Glutamatergic neuron (in vitro differentiated cells): ENCODE measurements at regions not wholly inside any gene's neighbourhood (a gene's known extent, or its start where the extent isn't known, plus 50 kb on each side); places are given as distances from the start of the nearest gene placed in this dataset.
A peak's percentile ranks its signal among the peaks of the same experiment; 100 is the strongest.

Source experiments
- DNase-seq: peaks from one replicate; pipeline ENCODE4 v3.0.0; 2022
- H3K27ac Mint-ChIP-seq: one replicate; pipeline ENCODE4 v1.8.0; 2020; ENCODE audit warnings: mild to moderate bottlenecking, mixed read lengths, inconsistent platforms; ENCODE audit not compliant: unreplicated experiment
- H3K27me3 Mint-ChIP-seq: one replicate; pipeline ENCODE4 v1.8.0; 2020; ENCODE audit warnings: mild to moderate bottlenecking, moderate library complexity, mixed read lengths, inconsistent platforms; ENCODE audit not compliant: unreplicated experiment
- H3K36me3 Mint-ChIP-seq: one replicate; pipeline ENCODE4 v1.8.0; 2020; ENCODE audit warnings: mild to moderate bottlenecking, mixed read lengths, inconsistent platforms; ENCODE audit not compliant: unreplicated experiment
- H3K4me1 Mint-ChIP-seq: one replicate; pipeline ENCODE4 v1.8.0; 2020; ENCODE audit warnings: mild to moderate bottlenecking, low read depth, mixed read lengths, inconsistent platforms; ENCODE audit not compliant: unreplicated experiment
- H3K4me3 Mint-ChIP-seq: one replicate; pipeline ENCODE4 v1.8.0; 2020; ENCODE audit warnings: mild to moderate bottlenecking, mixed read lengths, inconsistent platforms; ENCODE audit not compliant: unreplicated experiment
- H3K9me3 Mint-ChIP-seq: one replicate; pipeline ENCODE4 v1.8.0; 2020; ENCODE audit warnings: mild to moderate bottlenecking, moderate library complexity, mixed read lengths, inconsistent platforms; ENCODE audit not compliant: unreplicated experiment
- CTCF ChIP-seq: fragments of 200-600 bp; sonication (generic); IDR thresholded peaks from one replicate; pipeline ENCODE4 v1.5.0; 2021; ENCODE audit not compliant: partially characterized antibody, unreplicated experiment

- no peak for DNase-seq
- Mint-ChIP-seq H3K27me3 (no peaks in the 10 kb centered on the region), H3K27ac (no peak overlapping the region), H3K9me3 (no peaks in the 10 kb centered on the region), H3K4me1 (peaks cover 22% of the 10 kb centered on the region), H3K36me3 (no peaks in the 10 kb centered on the region), H3K4me3 (no peak overlapping the region)
- TF ChIP-seq CTCF = no peak
These were observed 249.0 kb downstream of the TSHZ3 start for GRCh38 chr19:31100206-31100590.

- no peaks in the 10 kb centered on the region for H3K27me3 Mint-ChIP-seq
- H3K36me3 Mint-ChIP-seq = no peaks in the 10 kb centered on the region
- no peak overlapping the region for H3K4me3 Mint-ChIP-seq
- DNase-seq = no peak
- H3K27ac Mint-ChIP-seq = no peak overlapping the region
- H3K9me3 Mint-ChIP-seq = no peaks in the 10 kb centered on the region
- H3K4me1 Mint-ChIP-seq = peaks cover 22% of the 10 kb centered on the region
- TF ChIP-seq CTCF = no peak
These were observed 249.6 kb downstream of the TSHZ3 start for GRCh38 chr19:31099515-31100205.

GRCh38 chr19:31098836-31099235, 250.4 kb downstream of the TSHZ3 start:
- peaks cover 22% of the 10 kb centered on the region for H3K4me1 Mint-ChIP-seq
- H3K27me3 Mint-ChIP-seq = no peaks in the 10 kb centered on the region
- H3K9me3 Mint-ChIP-seq = no peaks in the 10 kb centered on the region
- no peak for TF ChIP-seq CTCF
- H3K4me3 Mint-ChIP-seq = no peak overlapping the region
- DNase-seq = no peak
- no peaks in the 10 kb centered on the region for H3K36me3 Mint-ChIP-seq
- no peak overlapping the region for H3K27ac Mint-ChIP-seq

- no peak for DNase-seq
- Mint-ChIP-seq H3K4me1 (peaks cover 19% of the 10 kb centered on the region), H3K4me3 (no peak overlapping the region), H3K9me3 (no peaks in the 10 kb centered on the region), H3K27ac (no peak overlapping the region), H3K27me3 (no peaks in the 10 kb centered on the region), H3K36me3 (no peaks in the 10 kb centered on the region)
- TF ChIP-seq CTCF = no peak
These were observed 252.2 kb downstream of the TSHZ3 start for GRCh38 chr19:31096935-31097545.

- Mint-ChIP-seq H3K4me3 (no peak overlapping the region), H3K4me1 (peaks cover 13% of the 10 kb centered on the region), H3K27ac (no peak overlapping the region), H3K9me3 (no peaks in the 10 kb centered on the region), H3K27me3 (peaks cover 2% of the 10 kb centered on the region), H3K36me3 (no peaks in the 10 kb centered on the region)
- peak; percentile 16 for DNase-seq
- no peak for TF ChIP-seq CTCF
These were observed 253.0 kb downstream of the TSHZ3 start for GRCh38 chr19:31096062-31096830.
